Mesenchymal stem cell (in vitro differentiated cells and primary cell): ENCODE measurements at regions not wholly inside any gene's neighbourhood (a gene's known extent, or its start where the extent isn't known, plus 50 kb on each side); places are given as distances from the start of the nearest gene placed in this dataset.

ENCODE experiments used
- DNase-seq: peaks from one replicate; pipeline ENCODE4 v3.0.0-alpha.2; 2013
- H2AFZ ChIP-seq: one replicate; pipeline ENCODE4 v1.6.1; 2013; ENCODE audit warnings: low read depth, mild to moderate bottlenecking, control low read depth, inconsistent platforms, low read length, moderate library complexity
- H2AK5ac ChIP-seq: 2 replicates; pipeline ENCODE4 v1.6.1; 2013; ENCODE audit warnings: low read length, moderate library complexity, mild to moderate bottlenecking, inconsistent platforms; ENCODE audit not compliant: severe bottlenecking
- H2BK120ac ChIP-seq: one replicate; pipeline ENCODE4 v1.6.1; 2013; ENCODE audit warnings: low read depth, mild to moderate bottlenecking, inconsistent platforms, low read length, moderate library complexity
- H2BK12ac ChIP-seq, 2 experiments: one replicate each; pipeline ENCODE4 v1.6.1; 2013; ENCODE audit warnings: inconsistent platforms in 2 of 2, low read length in 2 of 2, mild to moderate bottlenecking in 2 of 2, moderate library complexity in 2 of 2, control low read depth in 1 of 2
- H2BK15ac ChIP-seq: one replicate; pipeline ENCODE4 v1.6.1; 2013; ENCODE audit warnings: mild to moderate bottlenecking, low read depth, inconsistent platforms; ENCODE audit not compliant: poor library complexity, severe bottlenecking
- H2BK5ac ChIP-seq: 2 replicates; pipeline ENCODE4 v1.6.1; 2013; ENCODE audit warnings: low read depth, mild to moderate bottlenecking, low read length, control low read depth, inconsistent platforms; ENCODE audit not compliant: poor library complexity, severe bottlenecking
- H3K14ac ChIP-seq, 2 experiments: one replicate each; pipeline ENCODE4 v1.6.1; 2013; ENCODE audit warnings: inconsistent platforms in 2 of 2, low read length in 2 of 2, control low read depth in 1 of 2, mild to moderate bottlenecking in 1 of 2, moderate library complexity in 1 of 2
- H3K18ac ChIP-seq, 2 experiments: one replicate each; pipeline ENCODE4 v1.6.1; 2013; ENCODE audit warnings: inconsistent platforms in 2 of 2, low read length in 2 of 2, control low read depth in 1 of 2, low read depth in 1 of 2, mild to moderate bottlenecking in 1 of 2
- H3K23ac ChIP-seq, 2 experiments: one replicate each; pipeline ENCODE4 v1.6.1; 2013; ENCODE audit warnings: inconsistent platforms in 2 of 2, low read length in 2 of 2, mild to moderate bottlenecking in 2 of 2, moderate library complexity in 2 of 2, control low read depth in 1 of 2
- H3K27ac ChIP-seq: 2 replicates; pipeline ENCODE4 v1.5.1; 2013; ENCODE audit warnings: mild to moderate bottlenecking, moderate library complexity, low read length, control low read depth, inconsistent platforms; ENCODE audit not compliant: poor library complexity, severe bottlenecking
- H3K27me3 ChIP-seq, 2 experiments: 2 replicates each; pipeline versions ENCODE4 v1.6.1 to v1.7.0; 2013; ENCODE audit warnings: low read length in 2 of 2, mild to moderate bottlenecking in 2 of 2, moderate library complexity in 2 of 2, control low read depth in 1 of 2, inconsistent platforms in 1 of 2; ENCODE audit not compliant: control insufficient read depth in 1 of 2, insufficient read depth in 1 of 2
- H3K36me3 ChIP-seq, 2 experiments: 2 replicates each; pipeline versions ENCODE4 v1.6.1 to v1.7.0; 2013; ENCODE audit warnings: low read length in 2 of 2, control low read depth in 1 of 2, inconsistent platforms in 1 of 2, low read depth in 1 of 2, mild to moderate bottlenecking in 1 of 2; ENCODE audit not compliant: insufficient read depth in 2 of 2, control insufficient read depth in 1 of 2
- H3K4ac ChIP-seq, 2 experiments: one replicate each; pipeline ENCODE4 v1.6.1; 2013; ENCODE audit warnings: inconsistent platforms in 2 of 2, low read length in 2 of 2, mild to moderate bottlenecking in 2 of 2, moderate library complexity in 2 of 2, control low read depth in 1 of 2, low read depth in 1 of 2
- H3K4me1 ChIP-seq: 2 replicates; pipeline ENCODE4 v1.6.1; 2013; ENCODE audit warnings: low read depth, low read length, control low read depth; ENCODE audit not compliant: control insufficient read depth, insufficient read depth
- H3K4me2 ChIP-seq: 2 replicates; pipeline ENCODE4 v1.6.1; 2013; ENCODE audit warnings: low read length, mild to moderate bottlenecking, inconsistent platforms; ENCODE audit not compliant: poor library complexity, severe bottlenecking
- H3K4me3 ChIP-seq, 2 experiments: 2 replicates each; pipeline versions ENCODE4 v1.5.1 to v1.7.0; 2013; ENCODE audit warnings: low read length in 2 of 2, mild to moderate bottlenecking in 2 of 2, control low read depth in 1 of 2, low read depth in 1 of 2; ENCODE audit not compliant: insufficient read depth in 1 of 2
- H3K79me1 ChIP-seq: replicated peaks from 2 replicates; pipeline ENCODE4 v1.6.1; 2013; ENCODE audit warnings: mild to moderate bottlenecking, control low read depth, low read length, inconsistent platforms; ENCODE audit not compliant: poor library complexity, severe bottlenecking
- H3K9ac ChIP-seq: 2 replicates; pipeline ENCODE4 v1.7.0; 2013; ENCODE audit warnings: mild to moderate bottlenecking, low read length, moderate library complexity
- H3K9me3 ChIP-seq: 2 replicates; pipeline ENCODE4 v1.7.0; 2013; ENCODE audit warnings: mild to moderate bottlenecking, low read length; ENCODE audit not compliant: control insufficient read depth
- H4K8ac ChIP-seq: one replicate; pipeline ENCODE4 v1.6.1; 2013; ENCODE audit warnings: inconsistent platforms, mild to moderate bottlenecking, low read length, moderate library complexity
- H4K91ac ChIP-seq: one replicate; pipeline ENCODE4 v1.6.1; 2013; ENCODE audit warnings: mild to moderate bottlenecking, low read length, inconsistent platforms
- WGBS: methylation state at CpG from one replicate; pipeline ENCODE4 v1.1.7; 2013; ENCODE audit warnings: mixed read lengths; 5-methylcytosine and 5-hydroxymethylcytosine counted together

DNA sequence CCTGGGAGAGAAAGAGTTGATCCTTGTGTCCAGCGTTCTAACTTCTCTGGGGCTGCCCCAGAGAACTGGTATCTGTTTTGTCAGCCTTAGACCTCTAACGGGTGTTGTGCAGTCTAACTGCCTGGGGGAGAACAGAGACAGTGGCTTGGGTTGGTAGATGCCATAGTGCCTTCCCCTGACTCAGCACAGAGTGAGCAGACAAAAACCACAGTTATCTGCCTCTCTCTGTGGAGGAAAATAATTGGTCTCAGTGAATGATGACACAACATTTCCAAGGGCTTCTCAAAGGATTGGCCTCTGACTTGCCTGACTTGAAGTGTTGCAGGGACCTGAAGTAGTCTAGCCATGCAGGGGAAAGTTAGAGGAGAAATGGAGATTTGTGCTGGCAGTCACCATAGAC, 226.2 kb upstream of the MAN1A1 start:
- Histone ChIP-seq H2BK120ac (no peak overlapping the region), H3K4me3 (peak overlapping the region in 1 of 2 experiments; percentile 13), H3K79me1 (no peaks in the 10 kb centered on the region), H2BK12ac (no peak overlapping the region), H3K4me2 (no peak overlapping the region), H4K91ac (no peak overlapping the region), H3K36me3 (no peaks in the 10 kb centered on the region), H3K4me1 (no peaks in the 10 kb centered on the region), H3K9me3 (peaks cover 32% of the 10 kb centered on the region), H3K23ac (no peak overlapping the region), H2AFZ (no peak overlapping the region), H2BK15ac (no peak overlapping the region), H2AK5ac (no peak overlapping the region), H3K14ac (no peak overlapping the region), H4K8ac (peak overlapping the region; percentile 42), H3K27ac (no peak overlapping the region), H3K9ac (no peak overlapping the region), H2BK5ac (no peak overlapping the region), H3K4ac (no peak overlapping the region), H3K18ac (no peak overlapping the region), H3K27me3 (no peaks in the 10 kb centered on the region)
- peak; percentile 87 for DNase-seq
- 77% methylated on average over 2 of the region's 2 CpGs for WGBS

DNA sequence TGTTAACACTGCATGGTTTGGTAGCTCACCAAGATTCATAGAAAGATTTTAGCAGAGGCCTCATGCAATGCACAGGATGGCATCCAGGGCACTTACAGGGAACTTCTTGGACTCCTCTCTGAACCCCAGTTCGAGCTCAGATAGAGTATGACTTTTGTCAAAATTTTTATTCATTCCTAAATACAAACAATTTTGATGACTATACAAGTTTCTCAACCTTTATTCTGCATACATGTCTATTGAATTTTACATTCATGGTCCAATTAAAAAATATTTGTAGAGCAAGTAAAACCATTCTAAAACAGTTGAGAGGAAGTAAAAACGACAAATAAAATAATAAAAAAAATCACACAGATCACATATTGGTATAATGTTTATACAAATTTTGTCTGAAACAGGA, 219.0 kb upstream of the MAN1A1 start:
- Histone ChIP-seq H3K79me1 (no peaks in the 10 kb centered on the region), H3K27ac (no peak overlapping the region), H3K23ac (no peak overlapping the region), H3K9ac (no peak overlapping the region), H3K4me1 (no peaks in the 10 kb centered on the region), H3K4ac (no peak overlapping the region), H3K9me3 (no peaks in the 10 kb centered on the region), H3K14ac (no peak overlapping the region), H2BK12ac (no peak overlapping the region), H2BK5ac (no peak overlapping the region), H4K8ac (no peak overlapping the region), H2AFZ (no peak overlapping the region), H4K91ac (no peak overlapping the region), H3K4me2 (no peak overlapping the region), H3K18ac (no peak overlapping the region), H2AK5ac (no peak overlapping the region), H2BK15ac (no peak overlapping the region), H3K27me3 (no peaks in the 10 kb centered on the region), H2BK120ac (no peak overlapping the region), H3K4me3 (no peak overlapping the region), H3K36me3 (no peaks in the 10 kb centered on the region)
- DNase-seq, result no peak
- 90% methylated on average over 1 of the region's 2 CpGs for WGBS

DNA sequence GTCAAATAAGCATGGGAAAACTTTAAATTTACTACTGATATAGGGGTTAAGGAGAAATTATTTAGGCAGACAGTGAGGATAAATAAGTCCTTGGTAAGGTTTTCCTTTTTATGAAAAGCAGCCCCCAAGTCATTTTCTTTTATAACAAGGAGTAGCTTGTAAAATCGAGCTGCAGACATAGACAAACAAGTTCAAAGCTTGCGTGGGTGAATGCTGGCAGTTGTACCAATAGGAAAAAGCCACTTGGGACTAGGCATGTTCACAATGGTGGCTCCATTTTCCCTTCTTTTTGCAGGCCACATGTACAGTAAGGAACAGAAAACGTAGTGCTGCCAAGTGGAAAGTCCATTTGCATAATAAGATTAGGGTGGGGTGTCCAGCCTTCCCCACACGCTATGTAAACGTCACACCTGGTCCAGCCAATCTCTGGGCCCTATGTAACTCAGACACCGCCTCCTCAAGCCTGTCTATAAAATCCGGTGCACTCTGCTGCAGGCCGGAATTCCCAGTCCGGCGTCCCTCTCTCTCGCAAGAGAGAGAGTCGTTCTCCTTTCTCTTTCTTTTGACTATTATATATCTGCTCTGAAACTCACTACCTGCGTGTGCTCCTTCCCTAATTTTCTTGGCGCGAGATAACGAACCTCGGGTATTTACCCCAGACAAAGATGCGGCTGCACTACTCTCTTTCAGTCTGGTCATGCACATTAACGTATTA, 217.1 kb upstream of the MAN1A1 start:
- Histone ChIP-seq H2BK12ac (no peak overlapping the region), H3K9me3 (no peaks in the 10 kb centered on the region), H3K18ac (no peak overlapping the region), H2BK120ac (no peak overlapping the region), H2AK5ac (no peak overlapping the region), H3K4me2 (no peak overlapping the region), H3K14ac (no peak overlapping the region), H2BK5ac (no peak overlapping the region), H3K4me3 (no peak overlapping the region), H3K36me3 (no peaks in the 10 kb centered on the region), H3K4ac (no peak overlapping the region), H3K9ac (no peak overlapping the region), H3K4me1 (no peaks in the 10 kb centered on the region), H3K27ac (no peak overlapping the region), H4K91ac (no peak overlapping the region), H3K23ac (no peak overlapping the region), H2BK15ac (no peak overlapping the region), H4K8ac (no peak overlapping the region), H2AFZ (no peak overlapping the region), H3K27me3 (no peaks in the 10 kb centered on the region), H3K79me1 (no peaks in the 10 kb centered on the region)
- no peak for DNase-seq
- WGBS, result 96% methylated on average over 18 of the region's 19 CpGs

DNA sequence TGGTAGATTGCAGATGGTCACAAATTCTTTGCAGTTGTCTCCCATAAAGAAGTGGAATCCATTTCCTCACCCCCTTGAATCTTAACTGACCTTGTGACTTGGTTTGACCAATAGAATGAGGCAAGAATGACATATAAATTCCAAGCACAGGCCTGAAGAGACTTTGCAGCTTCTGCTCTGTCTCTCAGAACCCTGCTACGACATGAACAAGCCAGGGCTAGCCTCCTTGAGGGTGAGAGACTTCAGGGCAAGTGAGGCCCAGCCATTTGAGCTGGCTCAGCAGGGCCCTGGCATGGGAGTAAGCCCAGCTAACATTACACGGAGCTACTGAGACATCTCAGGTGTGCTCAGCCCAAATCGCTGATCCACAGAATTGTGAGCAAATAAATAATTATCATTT, 216.3 kb upstream of the MAN1A1 start:
- Histone ChIP-seq H2AFZ (no peak overlapping the region), H3K4me2 (no peak overlapping the region), H2BK12ac (no peak overlapping the region), H3K9ac (no peak overlapping the region), H3K27me3 (no peaks in the 10 kb centered on the region), H3K14ac (no peak overlapping the region), H3K18ac (no peak overlapping the region), H3K36me3 (no peaks in the 10 kb centered on the region), H3K23ac (no peak overlapping the region), H3K9me3 (no peaks in the 10 kb centered on the region), H2BK120ac (no peak overlapping the region), H4K8ac (no peak overlapping the region), H3K79me1 (no peaks in the 10 kb centered on the region), H2AK5ac (no peak overlapping the region), H3K4me1 (no peaks in the 10 kb centered on the region), H2BK5ac (no peak overlapping the region), H4K91ac (no peak overlapping the region), H3K4me3 (no peak overlapping the region), H2BK15ac (no peak overlapping the region), H3K27ac (no peak overlapping the region), H3K4ac (no peak overlapping the region)
- DNase-seq, result no peak
- WGBS, result 78% methylated on average over 1 of the region's 3 CpGs
